ENCODE measurements at regions not wholly inside any gene's neighbourhood (a gene's known extent, or its start where the extent isn't known, plus 50 kb on each side); places are given as distances from the start of the nearest gene placed in this dataset.
"Not testable (repeated sequence)": the region's sequence is repeated elsewhere in the genome, so short reads cannot be mapped to it uniquely, and the experiment has no call there.

GRCh38 chr17:73900516-73900915 is 256.3 kb upstream of the SDK2 start:
- no peak for DNase-seq

- no peak for DNase-seq
These were observed 257.0 kb upstream of the SDK2 start for GRCh38 chr17:73901249-73901648.

GRCh38 chr17:73901661-73902415 is 257.6 kb upstream of the SDK2 start:
- DNase-seq: no peak

DNA sequence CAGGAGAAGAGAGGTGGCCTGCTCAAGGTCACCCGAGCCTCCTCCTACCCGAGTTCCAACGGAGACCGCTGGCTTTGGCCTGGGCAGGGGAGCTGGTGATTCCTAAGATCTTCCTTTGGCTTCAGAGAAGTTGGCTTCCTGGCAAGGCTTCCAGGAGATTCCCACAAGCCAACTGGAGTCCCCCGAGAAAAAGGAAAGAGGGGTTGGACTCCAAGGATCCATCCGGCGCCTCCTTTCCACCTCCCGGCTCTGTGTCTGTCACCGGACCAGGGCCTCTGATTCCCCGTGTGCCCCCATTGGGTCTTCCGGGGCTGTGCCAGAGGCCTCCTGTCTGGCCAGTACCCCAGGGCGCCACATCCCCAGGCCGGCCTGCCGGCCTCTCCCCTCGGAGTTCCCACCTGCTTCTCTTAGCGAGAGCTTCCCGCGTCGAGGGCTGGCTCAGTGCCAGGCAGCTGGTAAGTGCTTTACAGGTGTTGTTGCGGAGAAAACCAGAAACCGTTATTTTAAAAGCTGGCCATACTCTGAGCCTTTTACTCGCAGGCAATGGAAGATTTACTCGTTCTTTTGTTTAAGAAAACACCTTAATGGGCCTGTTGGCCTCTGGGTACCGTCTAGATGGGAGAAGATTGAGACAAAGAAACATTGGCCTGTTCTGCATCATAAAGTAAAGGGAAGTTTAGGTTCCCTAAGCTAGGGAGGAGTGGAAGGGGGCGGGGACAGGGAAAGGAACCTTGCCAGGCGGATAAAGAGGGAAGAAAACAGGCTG is 258.4 kb upstream of the SDK2 start:
- DNase-seq: peak; percentile 61

DNA sequence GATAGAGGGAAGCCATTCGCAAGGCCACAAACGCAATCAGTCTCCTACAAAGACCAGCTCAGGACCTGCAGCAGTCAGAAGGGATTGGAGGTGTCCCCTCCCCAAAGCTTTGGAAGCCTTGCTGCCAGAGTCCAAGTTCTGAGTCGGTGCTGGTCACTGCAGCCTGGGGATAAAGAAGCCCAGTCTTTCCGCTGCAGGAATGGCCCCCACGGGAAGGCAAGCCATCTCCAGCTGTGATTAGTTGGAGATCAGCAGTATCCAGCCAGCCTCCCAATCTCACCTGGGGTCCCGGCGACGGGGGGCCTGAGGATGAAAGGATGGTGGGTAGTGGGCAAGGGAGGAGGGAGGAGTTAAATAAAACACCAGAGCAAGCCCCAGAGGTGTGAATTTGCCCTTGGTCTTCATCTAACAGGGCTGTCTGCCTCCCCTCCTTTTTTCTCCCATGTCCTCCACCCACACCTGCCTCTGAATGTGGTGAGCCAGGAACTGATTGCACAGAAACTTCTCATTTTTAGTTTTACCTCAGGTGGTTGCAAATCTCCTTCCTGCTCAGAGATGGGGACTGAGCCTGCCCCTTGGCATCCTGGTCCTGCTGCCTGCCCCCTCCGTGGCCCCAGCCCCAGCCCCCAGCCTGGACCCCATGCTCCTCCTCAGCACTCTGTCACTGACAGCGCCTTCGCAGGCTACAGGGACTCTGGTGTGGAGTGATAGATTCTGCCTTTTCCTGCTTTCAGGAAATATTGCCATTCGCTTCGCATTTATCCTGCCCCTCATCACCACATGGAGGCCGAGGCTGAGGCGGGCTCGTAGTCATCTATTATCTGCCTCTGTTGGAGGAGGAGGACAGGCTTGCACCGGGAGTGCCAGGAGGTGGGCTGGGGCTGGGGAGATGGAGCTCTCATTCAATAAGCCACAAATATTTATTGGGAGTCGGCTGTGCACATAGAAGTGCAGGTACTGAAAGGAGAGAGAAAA is 262.9 kb upstream of the SDK2 start:
- DNase-seq: no peak

DNA sequence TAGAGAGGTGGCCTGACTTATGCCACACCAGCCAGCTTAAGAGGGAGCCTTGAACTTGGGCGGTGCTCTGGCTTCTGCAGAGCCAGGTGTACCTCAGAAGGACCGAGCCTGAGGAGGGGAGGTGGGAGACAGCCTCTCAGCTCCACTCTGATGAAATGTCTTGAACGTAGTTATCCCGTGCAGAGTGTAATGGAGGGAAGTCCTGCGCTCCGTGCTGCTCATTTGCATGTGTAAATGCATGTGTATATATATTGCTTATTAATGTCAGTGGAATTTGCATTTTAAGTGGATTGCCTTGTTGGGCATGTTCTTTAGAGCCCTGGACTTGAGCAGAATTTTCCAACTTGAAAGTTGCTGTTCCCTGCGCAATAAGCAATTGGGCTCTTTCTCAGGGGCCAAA is 264.9 kb upstream of the SDK2 start:
- DNase-seq: no peak

DNA sequence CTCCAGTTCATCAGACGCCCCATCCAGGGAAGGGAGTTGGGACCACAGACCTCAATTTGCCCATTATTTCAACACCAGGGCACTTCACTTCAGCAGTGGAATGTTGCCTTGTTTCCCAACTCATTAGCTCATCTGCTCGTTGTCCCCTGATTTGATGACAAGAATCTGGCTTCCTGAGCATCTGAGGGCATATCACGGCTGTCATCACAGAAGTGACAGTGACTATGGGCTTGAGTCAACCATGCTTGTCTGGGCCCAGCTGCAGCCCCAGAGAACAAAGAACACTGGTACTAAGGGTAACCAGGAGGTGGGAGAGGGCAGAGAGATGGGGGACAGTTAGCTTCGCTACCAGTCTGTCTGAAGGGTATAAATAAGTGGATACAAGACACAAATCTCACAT is 266.0 kb upstream of the SDK2 start:
- DNase-seq: no peak

- DNase-seq: no peak
These were observed 266.7 kb upstream of the SDK2 start for GRCh38 chr17:73910821-73911515.

DNA sequence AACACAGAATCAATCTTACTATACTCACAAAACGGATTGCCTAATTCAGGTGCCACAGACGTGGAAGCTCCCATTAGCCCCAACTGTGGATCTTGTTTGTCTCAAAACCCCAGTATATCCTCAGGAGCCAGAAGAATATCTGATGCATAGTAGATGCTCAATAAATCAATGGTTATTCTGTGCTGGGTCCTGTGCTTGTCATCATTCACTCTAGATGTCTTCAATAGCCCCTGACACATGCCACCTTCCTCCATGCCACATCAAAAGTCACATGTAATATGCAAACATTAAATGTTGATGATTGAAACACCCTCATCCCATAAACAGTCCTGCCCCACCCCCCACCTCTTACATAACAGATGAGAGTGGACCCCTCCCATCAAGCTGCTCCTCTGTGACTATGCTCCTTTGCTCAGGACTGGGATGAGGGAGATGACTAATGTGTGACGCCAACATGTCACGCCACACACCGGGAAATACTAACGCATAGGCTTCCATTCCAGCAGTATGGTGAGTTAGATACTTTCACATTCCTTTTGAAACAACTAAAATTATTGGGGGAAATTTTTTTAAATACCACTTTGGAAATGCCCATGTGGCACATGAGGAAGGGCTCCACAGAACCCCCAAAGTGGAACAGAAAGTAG is 267.6 kb upstream of the SDK2 start:
- no peak for DNase-seq

DNA sequence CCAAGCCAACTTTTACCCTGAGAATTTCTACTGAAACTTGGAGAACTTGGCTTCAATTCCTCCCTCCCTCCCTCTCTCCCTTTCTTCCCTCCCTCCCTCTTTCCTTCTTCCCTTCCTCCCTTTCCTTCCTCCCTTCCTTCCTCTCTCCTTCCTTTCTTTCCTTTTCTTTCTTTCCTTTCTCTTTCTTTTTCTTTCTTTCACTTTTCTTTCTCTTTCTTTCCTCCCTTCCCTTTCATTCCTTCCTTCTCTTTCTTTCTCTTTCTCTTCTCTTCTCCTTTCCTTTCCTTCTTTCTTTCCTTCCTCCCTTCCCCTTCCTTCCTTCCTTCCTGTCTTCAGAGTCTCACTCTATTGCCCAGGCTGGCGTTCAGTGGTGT is 268.1 kb upstream of the SDK2 start:
- DNase-seq: no peak

GRCh38 chr17:73914536-73915274 is 270.5 kb upstream of the SDK2 start:
- DNase-seq: no peak

GRCh38 chr17:73919033-73919432 is 274.8 kb upstream of the SDK2 start:
- not testable (repeated sequence) for DNase-seq

DNA sequence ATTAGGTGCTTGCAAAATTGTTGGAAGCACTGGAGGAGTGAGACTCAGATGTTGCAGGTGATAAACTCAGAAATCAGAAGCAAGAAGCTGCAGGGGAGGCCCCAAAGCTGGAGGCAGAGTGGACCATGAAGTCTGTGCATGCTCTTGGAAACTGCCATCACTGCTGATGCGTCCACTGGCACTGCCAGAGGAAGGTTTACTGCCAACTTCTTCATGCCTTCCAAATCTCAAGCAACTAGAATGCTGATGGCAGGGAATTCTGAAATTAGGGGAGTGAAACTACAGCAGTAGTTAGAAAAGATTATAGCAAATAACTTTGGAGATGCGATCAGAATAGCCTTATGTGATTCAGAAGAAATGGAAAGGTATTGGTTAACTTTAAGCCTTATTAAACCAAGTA is 277.1 kb upstream of the SDK2 start:
- DNase-seq: no peak

DNA sequence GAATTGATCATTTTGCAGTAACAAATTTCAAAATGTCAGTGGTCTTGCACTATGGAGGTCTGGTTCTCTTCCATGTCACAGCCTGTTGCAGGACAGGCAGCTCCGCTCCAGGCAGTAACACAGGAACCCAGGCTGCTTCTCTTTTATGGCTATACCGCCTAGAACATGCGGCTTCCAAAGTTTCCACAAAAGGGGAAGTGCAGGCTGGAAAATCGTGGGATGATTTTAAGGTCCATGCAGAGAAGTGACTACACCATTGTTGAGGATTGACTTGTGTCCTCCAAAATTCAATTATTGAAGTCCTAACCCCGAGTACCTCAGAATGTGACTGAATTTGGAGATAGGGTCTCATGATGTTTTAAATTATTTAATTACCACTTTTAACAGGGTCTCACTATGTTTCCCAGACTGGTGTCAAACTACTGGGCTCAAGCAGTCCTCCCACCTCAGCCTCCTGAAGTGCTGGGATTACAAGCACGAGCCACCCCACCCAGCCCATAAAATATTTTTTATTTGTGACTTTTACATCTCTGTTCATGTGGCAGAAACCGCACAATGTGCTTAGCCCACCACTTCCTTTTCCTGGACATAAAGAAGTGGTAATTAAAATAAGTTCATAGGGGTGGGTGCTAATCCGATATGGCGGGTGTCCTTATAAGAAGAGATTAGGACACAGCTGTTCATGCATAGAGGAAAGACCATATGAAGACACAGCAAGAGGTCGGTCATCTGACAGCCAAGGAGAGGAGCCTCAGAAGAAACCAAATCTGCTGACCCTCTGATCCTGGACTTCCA is 279.2 kb upstream of the RPL38 start:
- DNase-seq: no peak

- no peak for DNase-seq
These were observed 278.6 kb upstream of the RPL38 start for GRCh38 chr17:73924909-73925186.

GRCh38 chr17:73929860-73930430 is 273.5 kb upstream of the RPL38 start:
- DNase-seq: no peak

DNA sequence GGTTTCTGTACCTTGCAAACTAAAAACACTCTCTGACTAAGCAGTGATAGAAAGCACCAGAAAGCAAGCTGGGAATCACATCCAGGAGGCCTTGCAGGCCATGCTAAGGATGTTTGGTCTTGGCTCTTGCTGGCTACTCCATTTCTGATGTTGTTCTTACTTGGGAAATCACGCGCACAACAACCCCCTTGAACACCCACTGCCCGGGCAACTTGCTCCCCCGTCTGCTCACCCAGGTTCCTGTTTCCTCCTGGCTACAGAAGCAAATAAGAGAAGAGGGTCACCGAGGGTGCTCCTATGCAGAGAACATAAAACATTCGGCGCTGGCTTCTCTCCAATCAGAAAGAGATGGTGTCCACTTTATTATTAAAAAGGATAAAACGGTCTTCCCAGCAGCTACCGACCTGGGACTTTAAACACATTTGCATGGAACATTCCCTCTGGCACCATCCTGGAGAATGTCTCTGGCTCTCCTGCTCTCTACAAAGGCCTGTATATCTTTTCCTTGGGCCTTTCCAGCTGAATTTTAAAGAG is 271.2 kb upstream of the RPL38 start:
- DNase-seq: no peak

GRCh38 chr17:73933164-73933766 is 270.2 kb upstream of the RPL38 start:
- DNase-seq: no peak

DNA sequence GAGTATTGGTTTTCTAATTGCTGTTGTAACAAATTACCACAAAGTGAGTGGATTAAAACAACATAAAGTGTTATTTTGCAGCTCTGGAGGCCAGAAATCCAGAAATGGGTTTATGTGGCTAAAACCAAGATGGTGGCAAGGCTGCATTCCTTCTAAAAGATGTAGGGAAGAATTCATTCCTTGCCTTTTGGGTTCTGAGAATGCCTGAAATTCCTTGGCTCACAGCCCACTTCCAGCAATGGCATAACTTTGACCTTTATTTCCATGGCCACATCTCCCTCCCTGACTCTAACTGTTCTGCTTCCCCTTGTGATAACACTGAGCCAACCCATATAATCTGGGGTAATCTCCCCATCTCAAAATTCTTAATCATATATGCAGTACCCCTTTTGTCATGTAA is 269.6 kb upstream of the RPL38 start:
- no peak for DNase-seq

DNA sequence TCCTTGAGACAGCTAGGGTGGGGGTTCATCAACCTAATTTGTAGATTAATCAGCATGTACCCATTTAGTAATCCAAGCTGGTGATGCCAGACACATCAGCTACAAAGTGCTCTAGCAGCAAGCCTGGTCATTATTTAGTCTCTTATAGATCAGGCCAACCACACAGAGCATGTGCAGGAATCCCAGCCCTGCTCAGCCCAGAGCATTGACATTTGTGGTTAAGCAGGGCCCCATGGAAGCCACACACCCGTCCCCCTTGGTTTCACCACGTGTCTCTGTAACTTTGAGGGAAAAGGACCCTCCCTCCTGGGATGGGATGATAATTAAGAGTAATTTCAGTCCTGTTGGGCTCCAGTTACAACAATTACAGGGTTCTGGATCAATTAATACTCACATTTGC is 268.8 kb upstream of the RPL38 start:
- DNase-seq: no peak

Data from NCI-H1092 (cell line).